ENCODE measurements at regions not wholly inside any gene's neighbourhood (a gene's known extent, or its start where the extent isn't known, plus 50 kb on each side); places are given as distances from the start of the nearest gene placed in this dataset.

DNA sequence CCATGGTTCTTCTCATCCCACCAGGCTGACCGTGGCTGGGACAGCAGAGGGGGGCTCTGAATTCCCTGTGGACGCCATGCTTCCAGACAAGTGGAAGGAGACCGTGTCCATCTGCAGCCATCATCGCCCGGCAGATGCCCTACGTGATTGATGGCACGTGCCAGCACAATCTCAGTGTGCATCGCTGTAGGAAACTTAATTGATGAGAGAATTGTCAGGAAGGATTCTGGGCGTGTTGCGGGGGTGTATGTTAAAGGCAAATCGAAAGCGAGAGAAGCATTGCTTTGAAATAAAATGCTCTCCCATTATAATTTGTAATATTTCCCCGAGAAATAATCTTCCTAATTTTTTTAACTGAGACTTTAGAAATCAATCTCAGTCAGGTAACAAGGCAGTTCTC lies 185.5 kb upstream of the CDH4 start:
- TF ChIP-seq, protein P1, sequence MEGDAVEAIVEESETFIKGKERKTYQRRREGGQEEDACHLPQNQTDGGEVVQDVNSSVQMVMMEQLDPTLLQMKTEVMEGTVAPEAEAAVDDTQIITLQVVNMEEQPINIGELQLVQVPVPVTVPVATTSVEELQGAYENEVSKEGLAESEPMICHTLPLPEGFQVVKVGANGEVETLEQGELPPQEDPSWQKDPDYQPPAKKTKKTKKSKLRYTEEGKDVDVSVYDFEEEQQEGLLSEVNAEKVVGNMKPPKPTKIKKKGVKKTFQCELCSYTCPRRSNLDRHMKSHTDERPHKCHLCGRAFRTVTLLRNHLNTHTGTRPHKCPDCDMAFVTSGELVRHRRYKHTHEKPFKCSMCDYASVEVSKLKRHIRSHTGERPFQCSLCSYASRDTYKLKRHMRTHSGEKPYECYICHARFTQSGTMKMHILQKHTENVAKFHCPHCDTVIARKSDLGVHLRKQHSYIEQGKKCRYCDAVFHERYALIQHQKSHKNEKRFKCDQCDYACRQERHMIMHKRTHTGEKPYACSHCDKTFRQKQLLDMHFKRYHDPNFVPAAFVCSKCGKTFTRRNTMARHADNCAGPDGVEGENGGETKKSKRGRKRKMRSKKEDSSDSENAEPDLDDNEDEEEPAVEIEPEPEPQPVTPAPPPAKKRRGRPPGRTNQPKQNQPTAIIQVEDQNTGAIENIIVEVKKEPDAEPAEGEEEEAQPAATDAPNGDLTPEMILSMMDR (IDR thresholded peaks at IDR 0.05; ENCODE audit: insufficient read depth, low read length, severe bottlenecking) = no peak
- FAIRE-seq (no peak), DNase-seq (ENCODE audit: low read depth) (no peak)
- no peak overlapping the region for H3K4me3 ChIP-seq (ENCODE audit: low read depth, low read length)
- H3K27me3 ChIP-seq (ENCODE audit: control insufficient read depth, insufficient read depth, low read length) = no peaks in the 10 kb centered on the region
- no peaks in the 10 kb centered on the region for H3K36me3 ChIP-seq (ENCODE audit: control insufficient read depth, insufficient read depth, low read length)

DNA sequence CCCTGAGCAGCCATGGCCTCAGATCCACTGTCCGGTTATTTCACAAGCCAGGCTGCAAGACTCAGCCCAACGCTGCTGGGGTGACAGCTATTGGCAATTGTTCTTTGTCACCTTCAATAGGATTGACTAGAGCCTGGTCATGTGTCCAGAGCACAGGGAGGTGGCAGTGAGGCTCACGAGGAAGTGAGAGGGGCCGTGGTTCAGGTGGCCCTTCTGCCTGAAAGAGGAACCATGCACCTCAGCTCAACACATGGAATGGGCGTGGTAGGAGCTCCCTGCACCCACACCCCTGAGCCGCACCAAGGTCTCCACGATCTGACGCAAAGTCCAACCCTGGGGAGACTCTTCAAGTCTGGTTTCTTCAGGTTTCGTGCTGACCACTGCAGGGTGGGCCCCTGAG lies 184.8 kb upstream of the CDH4 start:
- Histone ChIP-seq H3K27me3 (ENCODE audit: control insufficient read depth, insufficient read depth, low read length) (no peaks in the 10 kb centered on the region), H3K4me3 (ENCODE audit: low read depth, low read length) (no peak overlapping the region), H3K36me3 (ENCODE audit: control insufficient read depth, insufficient read depth, low read length) (no peaks in the 10 kb centered on the region)
- FAIRE-seq (no peak), DNase-seq (ENCODE audit: low read depth) (no peak)
- TF ChIP-seq, protein P1 (IDR thresholded peaks at IDR 0.05; ENCODE audit: insufficient read depth, low read length, severe bottlenecking) = no peak

DNA sequence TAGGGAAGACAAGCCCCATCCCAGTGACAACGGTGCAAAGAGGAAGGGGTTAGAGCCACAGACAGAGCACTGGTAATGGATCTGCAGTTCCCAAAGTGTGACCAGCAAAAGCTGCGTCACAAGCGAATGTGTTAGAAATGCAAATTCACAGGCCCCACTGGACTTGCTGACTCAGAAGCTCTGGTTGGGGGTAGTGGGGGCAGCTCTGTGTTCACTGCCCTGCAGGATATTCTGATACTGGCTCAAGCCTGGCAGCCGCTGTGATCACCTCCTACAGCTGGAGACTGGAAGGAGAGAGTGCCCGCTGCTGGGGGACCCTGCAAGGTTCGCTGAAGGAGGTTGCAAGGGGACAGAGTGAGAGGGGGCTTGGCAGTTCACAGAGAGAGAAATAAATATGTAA lies 179.7 kb upstream of the CDH4 start:
- Histone ChIP-seq H3K4me3 (ENCODE audit: low read depth, low read length) (no peak overlapping the region), H3K27me3 (ENCODE audit: control insufficient read depth, insufficient read depth, low read length) (no peaks in the 10 kb centered on the region), H3K36me3 (ENCODE audit: control insufficient read depth, insufficient read depth, low read length) (no peaks in the 10 kb centered on the region)
- DNase-seq (ENCODE audit: low read depth) = no peak
- FAIRE-seq = no peak
- TF ChIP-seq, protein P1 (IDR thresholded peaks at IDR 0.05; ENCODE audit: insufficient read depth, low read length, severe bottlenecking) = no peak

DNA sequence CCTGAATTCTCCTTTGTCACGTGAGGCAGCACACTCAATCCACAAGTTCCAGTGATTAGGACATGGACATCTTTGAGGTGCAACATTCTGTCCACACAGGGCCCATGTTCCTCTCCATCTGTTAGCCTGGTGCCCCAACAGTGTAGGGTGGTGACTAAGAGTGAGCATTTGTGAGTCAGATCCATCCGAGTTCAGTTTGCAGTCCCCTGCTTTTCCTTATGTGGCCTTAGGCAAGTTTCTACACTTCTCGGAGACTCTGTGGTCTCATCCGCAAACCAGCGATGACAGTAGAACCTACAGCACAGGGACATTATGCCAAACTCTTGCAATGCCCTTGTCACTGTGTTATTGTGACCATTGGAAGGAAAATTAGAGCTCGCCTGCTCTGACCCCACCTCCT lies 178.7 kb upstream of the CDH4 start:
- H3K27me3 ChIP-seq (ENCODE audit: control insufficient read depth, insufficient read depth, low read length) = no peaks in the 10 kb centered on the region
- DNase-seq (ENCODE audit: low read depth) (no peak), FAIRE-seq (no peak)
- no peaks in the 10 kb centered on the region for H3K36me3 ChIP-seq (ENCODE audit: control insufficient read depth, insufficient read depth, low read length)
- H3K4me3 ChIP-seq (ENCODE audit: low read depth, low read length) = no peak overlapping the region
- TF ChIP-seq, protein P1 (IDR thresholded peaks at IDR 0.05; ENCODE audit: insufficient read depth, low read length, severe bottlenecking) = no peak

DNA sequence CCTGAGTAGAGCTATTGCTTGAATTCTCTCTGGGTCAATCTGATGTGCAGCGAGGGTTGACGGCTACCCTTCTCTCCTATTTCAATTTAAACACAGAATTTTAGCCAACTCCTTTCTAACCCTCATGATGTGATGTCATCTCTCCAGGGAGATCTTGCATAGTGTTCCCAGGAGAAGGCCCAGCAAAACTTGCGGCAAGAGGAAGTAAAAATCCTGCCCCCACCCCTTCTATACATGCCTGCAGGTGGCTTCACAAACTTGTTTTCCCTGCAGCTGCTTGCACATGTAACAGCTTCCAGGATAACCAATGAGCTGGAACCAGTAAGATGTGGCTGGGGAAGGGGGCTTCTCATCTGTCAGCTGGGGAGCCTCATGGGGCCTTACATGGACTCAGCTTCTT lies 169.3 kb upstream of the CDH4 start:
- DNase-seq (ENCODE audit: low read depth) (no peak), FAIRE-seq (no peak)
- TF ChIP-seq, protein P1 (IDR thresholded peaks at IDR 0.05; ENCODE audit: insufficient read depth, low read length, severe bottlenecking) = no peak
- Histone ChIP-seq H3K4me3 (ENCODE audit: low read depth, low read length) (no peak overlapping the region), H3K36me3 (ENCODE audit: control insufficient read depth, insufficient read depth, low read length) (no peaks in the 10 kb centered on the region), H3K27me3 (ENCODE audit: control insufficient read depth, insufficient read depth, low read length) (no peaks in the 10 kb centered on the region)

DNA sequence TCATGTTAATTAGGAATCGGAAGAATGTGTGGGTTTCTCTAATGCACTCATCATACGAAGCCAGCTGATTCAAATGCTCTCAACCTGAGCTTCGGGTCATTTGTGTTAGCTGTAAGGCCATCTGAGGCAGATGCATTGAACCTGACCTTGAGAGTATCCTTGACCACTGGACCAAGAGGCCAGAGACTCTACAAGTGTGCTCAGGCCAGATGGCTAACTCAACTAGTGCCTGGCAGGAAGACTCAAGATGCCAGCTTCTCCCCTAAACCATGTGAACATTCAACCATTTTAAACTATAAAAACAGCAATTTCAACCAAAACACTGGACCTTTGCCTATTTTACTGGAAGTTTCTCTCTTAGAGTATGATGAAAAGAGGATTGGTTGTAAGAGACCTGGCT lies 168.6 kb upstream of the CDH4 start:
- TF ChIP-seq, protein P1 (IDR thresholded peaks at IDR 0.05; ENCODE audit: insufficient read depth, low read length, severe bottlenecking) = no peak
- no peaks in the 10 kb centered on the region for H3K27me3 ChIP-seq (ENCODE audit: control insufficient read depth, insufficient read depth, low read length)
- FAIRE-seq (no peak), DNase-seq (ENCODE audit: low read depth) (no peak)
- H3K36me3 ChIP-seq (ENCODE audit: control insufficient read depth, insufficient read depth, low read length) = no peaks in the 10 kb centered on the region
- no peak overlapping the region for H3K4me3 ChIP-seq (ENCODE audit: low read depth, low read length)
